IPS-NIHi7 (cell line): ENCODE measurements at regions not wholly inside any gene's neighbourhood (a gene's known extent, or its start where the extent isn't known, plus 50 kb on each side); places are given as distances from the start of the nearest gene placed in this dataset.
"Not testable (repeated sequence)": the region's sequence is repeated elsewhere in the genome, so short reads cannot be mapped to it uniquely, and the experiment has no call there.

Source experiments
- DNase-seq: peaks from one replicate; pipeline ENCODE4 v3.0.0; 2012; ENCODE audit warnings: mixed read lengths; ENCODE audit errors: extremely low spot score

DNA sequence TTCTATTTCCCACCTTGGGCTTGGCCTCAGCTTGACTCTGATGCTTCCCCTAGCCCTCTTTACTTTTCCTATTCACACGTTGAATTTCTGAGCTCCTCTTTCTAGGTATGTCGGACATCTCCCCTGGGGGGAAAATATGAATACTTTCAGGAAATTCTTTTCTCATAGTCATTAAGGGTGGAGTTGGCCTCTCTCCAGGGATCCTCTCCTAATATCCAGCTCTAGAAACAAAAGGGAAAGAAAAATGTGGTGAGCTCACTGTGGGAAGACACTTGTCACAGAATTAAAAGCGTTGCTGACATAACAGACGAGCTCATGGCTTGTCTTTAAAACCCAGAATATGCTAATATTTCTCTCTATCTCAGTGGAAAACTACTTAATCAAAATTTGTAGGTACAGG lies 132.7 kb upstream of the MEX3C start:
- DNase-seq, result no peak

DNA sequence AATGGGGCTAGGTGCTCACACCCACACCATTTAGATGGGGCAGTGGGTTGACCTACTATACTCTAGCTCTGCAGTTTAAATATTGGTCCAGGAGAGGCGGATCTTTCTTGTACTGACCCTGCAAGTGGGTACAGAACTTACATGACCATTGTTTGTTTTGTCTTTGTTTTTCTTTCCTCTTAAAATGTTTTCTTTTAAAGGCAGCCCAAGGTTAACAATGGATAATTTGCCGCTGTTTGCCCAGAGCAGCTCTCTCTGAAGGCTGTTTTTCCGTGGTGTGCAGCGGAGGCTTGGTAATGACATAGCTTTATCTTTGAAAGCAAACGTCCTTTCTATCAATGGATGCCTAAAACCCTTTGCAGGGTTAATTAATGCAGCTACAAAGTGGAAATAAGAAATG lies 133.3 kb upstream of the MEX3C start:
- DNase-seq, result no peak

DNA sequence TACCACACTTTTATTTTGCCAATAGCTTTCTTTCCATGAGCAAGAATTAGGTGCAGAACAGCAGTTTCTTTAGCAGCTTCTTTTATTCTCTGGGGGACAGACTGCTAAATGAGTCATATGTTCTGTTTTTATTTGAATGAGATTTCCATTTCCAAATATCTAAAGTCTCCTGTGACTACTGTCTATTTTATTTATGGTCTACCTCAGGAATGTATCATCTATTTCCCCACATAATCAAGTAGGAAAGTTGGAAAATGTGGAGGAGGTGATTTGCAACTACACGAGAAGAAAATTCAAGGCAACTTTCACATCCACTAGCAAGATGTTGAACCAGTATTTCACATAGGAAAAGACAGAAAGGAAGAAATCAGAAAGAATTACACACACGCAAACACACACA lies 139.9 kb upstream of the MEX3C start:
- no peak for DNase-seq

DNA sequence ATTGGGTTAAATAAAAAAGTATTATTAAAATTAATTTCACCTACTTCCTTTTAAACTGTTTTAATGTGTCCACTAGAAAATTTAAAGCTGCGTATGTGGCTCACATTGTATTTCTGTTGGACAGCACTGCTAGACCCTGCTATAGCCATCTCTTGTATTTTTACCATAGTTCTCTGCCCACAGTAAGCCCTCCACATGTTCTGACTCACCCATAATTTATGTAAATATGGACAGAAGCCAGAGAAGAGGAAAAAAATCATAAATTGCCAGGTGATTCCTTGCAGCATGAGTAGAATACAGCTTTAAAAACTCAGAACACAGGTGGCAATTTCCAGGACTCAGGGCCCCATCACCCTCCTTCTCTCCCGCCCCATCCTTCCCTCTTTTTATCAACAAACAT lies 142.4 kb upstream of the MEX3C start:
- no peak for DNase-seq

DNA sequence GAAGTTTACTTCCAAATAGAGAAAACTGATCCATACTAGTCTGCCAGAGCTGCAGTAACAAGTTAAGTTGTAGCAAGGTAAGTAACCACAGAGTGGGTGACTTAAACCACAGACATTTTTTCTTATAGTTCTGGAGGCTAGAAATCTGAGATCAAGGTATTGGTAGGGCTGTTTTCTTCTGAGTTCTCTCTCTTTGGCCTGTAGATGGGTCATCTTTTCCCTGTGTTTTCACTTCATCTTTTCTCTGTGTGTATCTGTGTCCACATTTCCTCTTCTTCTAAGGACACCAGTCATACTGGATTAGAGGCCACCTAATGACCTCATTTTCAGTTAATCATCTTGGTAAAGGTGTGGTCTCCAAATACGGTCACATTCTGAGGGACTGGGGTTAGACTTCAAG lies 142.9 kb upstream of the MEX3C start:
- DNase-seq, result no peak

DNA sequence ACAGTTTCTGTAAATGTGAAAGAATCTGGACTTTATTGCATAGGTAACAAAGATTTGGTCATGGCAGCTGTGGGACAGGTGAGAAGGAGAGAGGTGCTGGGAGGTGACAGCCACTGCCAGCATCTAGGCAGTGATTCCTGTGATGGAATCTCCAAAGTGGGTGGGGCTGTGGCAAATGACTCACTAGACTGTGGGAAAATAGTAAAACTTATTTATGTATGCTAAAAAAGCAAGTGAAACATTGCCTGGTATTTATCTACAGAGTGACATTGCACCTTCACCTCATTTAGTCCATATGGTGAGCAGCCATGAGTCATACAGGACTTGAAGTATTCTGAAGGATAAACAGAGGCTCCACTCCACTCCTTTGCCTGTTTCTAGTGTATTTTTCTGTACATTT lies 145.3 kb upstream of the MEX3C start:
- no peak for DNase-seq

DNA sequence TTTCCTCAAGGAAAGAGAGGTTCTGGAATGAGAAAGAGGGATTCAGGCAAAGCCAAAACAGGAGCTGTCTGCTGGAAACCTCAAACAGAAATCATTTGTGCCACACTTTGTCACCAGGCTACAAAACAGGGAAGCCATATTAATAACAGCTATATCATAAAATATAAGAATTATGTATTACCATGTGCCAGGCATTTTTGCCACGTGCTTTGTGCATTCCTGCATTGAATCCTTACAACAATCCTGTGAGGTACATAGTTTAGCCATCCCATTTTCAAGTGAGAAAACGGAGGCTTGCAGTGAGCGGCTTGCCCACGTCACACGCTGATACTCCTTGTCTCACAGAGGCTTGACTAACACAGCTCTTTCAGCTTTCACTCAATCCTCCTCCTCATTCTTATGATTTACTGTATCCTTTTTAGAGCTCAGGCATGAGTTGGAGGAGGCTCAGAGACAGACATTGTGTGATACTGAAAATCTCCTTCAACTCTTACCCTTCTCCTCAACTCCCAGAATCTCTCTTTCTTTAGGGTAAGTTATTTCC lies 148.4 kb upstream of the MEX3C start:
- DNase-seq, result no peak

DNA sequence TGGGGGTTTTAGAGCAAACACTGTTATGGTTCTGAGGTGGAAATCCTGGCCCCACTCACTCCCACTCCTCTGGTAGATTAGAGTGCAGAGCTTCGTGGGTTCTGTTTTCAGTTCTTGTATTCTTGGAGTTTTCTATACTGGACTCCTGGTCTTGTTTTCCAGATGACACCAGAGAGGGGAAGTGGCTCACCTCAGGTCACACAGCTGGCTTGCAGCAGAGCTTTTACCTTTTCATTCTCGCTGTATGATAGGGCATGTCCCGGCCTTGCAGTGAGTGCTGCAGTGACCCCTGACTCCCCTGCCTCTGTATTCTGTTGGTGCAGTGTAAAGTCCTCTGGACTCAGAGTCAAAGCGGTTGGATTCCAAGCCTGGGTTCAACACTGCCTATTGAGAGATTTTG lies 148.9 kb upstream of the MEX3C start:
- no peak for DNase-seq

DNA sequence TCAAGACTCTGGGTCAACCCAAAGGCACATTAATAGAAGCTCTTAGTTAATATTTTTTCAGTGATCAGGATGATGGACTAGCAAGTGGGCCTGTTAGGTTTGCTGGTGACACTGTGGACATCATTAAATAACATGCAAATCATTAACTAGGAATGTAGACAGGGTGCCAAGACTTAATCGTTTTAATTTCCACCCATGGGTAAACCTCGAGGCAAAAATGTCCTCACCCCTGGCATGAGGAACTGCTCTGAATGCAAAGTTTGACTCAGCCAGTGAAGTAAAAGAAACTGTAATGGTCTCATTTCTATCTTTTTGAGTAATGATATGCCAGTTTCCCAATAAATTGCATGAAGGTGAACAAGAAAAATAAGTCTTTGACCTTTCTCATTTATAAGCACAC lies 152.6 kb upstream of the MEX3C start:
- DNase-seq, result no peak

DNA sequence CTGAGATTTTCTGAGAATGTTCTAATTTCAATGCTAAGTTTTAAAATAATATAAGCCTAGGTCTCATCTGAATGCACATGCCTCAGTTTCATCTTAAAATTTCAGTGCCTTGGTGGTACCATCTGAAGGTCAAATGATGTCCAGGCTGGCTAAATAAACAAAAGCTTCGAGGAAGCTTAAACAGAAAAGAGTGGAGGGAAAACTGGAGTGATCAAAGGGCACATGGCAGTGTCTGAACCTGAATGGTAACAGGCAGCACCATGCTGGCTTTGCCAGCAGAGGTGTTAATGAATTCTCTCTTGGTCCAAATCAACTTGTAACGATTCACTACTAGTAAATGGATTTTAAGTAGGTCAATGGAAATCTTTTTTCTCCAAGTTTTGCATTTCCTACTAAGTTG lies 158.4 kb upstream of the MEX3C start:
- no peak for DNase-seq

DNA sequence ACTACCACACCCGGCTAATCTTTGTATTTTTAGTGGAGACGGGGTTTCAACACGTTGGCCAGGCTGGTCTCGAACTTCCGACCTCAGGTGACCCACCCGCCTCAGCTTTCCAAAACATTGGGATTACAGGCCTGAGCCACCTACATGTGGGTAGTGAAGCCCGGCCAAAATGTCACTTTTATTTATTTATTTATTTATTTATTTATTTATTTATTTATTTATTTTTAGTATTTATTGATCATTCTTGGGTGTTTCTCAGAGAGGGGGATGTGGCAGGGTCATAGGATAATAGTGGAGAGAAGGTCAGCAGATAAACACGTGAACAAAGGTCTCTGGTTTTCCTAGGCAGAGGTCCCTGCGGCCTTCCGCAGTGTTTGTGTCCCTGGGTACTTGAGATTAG lies 162.8 kb upstream of the MEX3C start:
- DNase-seq, result not testable (repeated sequence)

DNA sequence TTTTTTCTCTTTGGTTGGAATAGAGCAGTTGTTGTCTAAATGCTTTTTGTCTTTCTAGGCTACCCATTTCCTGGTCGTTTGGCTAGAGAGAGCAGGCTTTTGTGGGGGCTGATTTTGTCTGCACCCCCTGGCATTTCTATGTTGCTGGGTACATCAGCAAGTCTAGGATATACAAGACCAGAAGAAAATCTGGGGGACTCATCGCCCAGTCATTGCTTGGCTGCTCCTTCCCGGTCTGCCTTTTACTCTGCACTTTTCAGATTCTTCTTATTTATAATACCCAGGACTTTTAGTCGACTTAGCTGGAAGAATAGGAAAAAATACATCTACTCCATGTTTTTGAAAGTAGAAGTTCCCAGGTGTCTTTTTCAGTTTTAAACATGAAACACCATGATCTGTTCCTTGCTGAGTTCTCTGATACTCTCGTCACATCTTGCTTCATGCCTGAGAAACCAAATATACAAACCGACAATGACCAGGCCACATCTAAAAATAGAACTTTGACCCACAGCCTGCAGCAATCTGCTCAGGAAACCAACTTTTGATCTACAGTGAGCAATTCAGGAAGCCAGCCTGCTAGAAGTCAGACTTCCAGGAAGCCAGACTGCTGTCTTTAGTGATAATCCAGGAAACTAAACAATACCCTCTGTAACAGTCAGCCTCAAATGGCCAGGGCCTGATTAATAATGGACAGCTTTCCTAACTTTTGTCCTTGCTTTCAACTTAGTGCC lies 163.8 kb upstream of the MEX3C start:
- DNase-seq, result no peak

DNA sequence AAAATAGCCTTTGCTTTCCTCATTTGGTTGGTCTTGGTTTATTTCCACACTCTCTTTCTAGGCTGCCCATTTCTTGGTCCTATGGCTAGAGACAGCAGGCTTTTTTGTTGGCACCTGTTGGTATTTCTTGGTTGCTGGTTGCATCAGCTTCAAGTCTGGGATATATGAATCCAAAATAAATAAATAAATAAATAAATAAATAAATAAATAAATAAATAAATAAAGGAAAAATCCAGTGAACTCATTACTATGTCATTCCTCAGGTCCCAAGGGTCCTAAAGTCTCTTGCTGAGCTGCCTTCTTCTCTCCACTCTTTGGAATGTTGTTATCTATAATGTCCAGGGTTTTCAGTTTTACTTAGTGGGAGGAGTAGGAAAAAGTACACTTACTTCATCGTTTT lies 165.9 kb upstream of the MEX3C start:
- DNase-seq, result no peak

DNA sequence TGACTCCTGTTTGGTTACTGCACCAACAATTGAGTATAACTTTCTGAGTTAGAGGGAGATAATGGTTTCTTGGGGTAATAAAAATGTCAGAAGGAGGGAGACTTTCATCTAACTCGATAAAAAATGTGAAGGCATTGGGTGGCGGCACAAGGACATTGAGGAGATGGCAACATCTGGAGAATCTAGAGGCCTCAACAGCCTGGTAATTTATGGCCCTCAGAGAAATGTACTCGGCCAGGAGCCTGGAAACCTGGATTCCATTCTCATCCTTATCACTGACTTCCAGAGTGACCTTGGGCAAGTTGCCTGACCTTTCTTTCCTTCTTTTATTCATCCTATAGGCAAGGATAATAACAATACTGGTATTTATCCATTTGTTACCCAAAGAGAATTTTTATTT lies 173.5 kb upstream of the MEX3C start:
- no peak for DNase-seq

DNA sequence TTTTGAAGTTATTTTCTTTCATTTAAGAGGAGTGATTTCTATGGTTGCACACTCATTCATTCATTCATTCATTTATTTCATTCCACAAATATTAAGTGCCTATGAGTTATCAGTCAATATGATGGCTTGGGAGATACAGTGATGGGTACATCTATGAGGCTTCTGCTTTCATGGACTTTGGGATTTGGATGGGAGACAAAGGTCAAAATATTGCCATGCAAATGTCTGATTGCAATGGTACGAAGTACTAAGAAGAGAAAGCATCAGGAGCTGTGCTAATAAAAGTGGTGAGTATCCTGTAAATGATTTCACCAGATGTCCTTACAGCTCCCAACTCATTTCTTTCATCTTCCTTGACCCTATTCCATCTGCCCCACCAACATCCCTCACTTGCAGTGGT lies 174.4 kb upstream of the MEX3C start:
- DNase-seq, result no peak

DNA sequence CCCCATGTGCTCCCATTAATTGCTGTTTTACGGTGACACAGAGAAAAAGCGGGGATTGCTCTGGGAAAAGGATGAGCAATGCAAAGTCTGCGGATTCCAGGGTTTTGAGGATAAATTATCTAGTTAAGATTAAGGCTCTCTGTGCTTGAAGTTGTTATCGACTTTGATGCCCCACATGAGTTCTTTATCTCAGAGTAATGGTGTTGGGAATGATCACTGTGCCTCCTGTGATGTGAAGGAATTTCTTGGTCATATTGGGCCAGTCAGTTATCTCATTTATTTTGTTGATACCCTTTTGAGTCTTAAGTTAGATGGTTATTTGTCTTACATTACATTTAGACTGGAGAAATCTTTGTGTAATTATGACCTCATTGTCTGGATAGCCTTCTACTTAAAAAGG lies 184.6 kb upstream of the MEX3C start:
- DNase-seq, result no peak

DNA sequence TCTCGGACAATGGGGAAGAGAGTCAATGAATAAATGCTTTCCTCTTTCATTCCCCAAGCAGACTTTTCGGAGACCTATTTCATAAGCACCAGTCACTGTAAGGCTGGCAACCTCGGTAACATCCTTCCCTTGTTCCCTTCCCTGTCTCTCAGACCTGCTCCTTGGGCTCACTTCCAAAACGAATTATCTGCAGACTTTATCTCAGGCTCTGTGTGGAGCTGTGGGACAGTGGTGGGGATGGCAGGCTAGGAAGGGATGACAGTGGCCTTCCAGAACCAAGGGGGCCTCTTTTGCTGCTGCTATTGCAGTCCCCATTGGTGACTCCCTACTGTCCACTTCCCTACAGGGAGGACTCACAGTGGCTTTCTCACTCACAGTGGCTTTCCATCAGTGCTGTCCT lies 185.6 kb upstream of the MEX3C start:
- no peak for DNase-seq

DNA sequence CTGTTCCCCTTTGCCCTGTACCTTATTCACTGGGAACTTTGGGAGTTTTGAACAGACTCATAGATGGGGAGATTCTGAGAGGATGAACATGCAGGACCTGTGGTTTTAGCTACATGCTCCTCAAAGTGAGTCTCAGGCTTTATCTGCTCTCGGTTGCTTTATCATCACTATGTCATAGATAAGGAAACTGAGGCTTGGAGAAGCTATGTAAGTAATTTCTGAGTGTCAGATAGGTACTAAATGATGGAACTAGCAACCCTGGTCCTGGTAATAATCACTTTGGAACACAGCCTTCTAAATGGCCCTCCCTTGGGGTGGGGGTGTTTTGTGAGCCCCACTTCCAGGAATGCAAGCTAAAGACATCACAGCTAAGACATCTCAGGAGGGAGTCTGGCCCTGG lies 186.2 kb upstream of the MEX3C start:
- DNase-seq, result no peak

DNA sequence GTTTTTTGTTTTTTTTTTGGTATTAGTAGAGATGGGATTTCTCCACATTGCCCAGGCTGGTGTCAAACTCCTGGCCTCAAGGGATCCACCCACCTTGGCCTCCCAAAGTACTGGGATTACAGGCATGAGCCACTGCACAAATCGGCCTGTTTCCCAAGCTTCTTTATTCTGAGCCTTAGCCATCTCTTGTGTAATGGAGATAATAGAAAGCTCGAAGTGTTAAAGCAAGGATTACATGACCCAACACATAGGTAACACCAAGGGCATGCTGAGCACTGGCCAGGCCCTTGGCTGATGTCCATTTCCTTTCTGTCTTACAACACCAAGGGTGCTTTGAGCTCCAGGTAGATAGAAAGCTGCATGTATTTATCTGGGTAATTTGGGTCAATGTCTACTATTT lies 187.8 kb upstream of the MEX3C start:
- no peak for DNase-seq

DNA sequence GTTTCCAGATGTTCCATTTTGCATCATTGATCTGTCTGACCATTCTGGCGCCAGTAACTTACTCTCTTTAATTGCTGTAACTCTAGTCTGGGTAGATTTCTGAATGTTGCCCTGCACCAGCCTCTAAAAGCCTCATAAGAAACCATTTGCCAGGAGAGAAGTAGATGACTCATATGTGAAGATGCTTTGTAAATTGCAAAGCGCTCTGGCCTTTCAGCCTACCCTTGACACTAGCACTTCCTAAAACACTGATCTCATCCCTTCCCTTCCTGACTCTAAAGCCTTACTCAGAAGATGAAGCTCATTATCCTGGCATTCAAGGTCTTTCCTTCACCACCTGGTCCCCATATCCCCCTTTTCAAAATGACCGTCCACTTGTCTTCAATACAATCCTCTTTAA lies 193.2 kb upstream of the MEX3C start:
- DNase-seq, result no peak

DNA sequence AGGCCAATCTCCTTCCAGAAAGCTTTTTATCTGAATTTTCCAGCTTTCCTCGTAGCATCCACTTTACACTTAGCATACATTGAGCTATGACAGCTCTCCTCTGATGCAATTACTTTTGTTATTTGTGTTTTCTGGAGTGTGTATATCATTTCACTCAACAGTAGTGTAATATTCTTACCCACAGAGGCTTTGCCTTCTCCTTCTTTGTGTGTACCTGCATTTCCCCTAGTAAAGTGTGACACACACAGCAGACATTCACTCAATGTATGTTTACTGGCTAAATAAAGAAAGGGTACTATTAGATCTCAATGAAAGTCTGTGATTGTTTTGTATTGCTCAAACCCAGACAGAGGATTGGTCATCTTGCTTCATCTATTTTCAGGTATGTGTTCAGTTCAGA lies 193.7 kb upstream of the MEX3C start:
- no peak for DNase-seq

DNA sequence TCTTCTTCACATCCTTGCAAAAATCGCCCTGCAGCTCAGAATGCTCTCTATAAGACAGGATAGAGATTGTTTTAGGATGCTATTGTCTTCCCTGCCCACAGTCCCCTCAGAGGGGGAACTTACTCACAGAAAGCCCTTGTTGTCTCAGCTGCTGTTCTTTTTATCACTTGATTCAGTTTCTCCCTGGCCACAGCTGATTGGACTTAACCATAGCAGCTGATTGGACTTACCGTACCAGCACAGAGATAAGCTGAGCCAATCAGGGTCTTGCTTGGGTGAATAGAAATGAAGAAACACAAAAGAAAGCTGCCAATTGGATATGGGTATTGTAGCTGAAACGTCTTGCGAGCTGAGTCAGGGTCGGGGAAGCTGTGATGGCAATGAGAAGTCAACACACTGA lies 194.2 kb upstream of the MEX3C start:
- DNase-seq, result no peak

DNA sequence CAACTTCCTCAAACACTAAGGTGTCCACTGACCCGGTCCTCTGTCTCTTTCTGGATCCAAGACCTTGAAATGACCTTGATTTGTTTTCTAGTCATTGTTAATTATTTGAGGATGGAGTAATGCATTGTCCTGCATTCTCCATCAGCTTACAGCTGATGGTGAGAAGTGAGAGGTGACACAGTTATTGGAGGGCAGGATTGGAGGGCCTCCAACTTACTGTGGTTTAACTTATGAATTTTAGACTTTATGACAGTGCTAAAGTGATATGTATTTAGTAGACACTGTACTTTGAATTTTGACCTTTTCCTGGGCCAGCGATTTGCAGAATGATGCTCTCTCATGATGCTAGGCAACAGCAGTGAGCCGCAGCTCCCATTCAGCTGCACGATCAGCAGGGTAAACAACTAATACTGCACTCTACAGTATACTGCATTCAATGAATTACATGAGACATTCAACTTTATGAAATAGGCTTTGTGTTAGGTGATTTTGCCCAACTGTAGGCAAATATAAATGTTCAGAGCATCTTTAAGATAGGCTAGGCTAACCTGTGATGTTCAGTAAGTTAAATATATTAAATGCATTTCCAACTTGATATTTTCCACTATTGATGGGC lies 200.0 kb upstream of the MEX3C start:
- DNase-seq, result no peak

DNA sequence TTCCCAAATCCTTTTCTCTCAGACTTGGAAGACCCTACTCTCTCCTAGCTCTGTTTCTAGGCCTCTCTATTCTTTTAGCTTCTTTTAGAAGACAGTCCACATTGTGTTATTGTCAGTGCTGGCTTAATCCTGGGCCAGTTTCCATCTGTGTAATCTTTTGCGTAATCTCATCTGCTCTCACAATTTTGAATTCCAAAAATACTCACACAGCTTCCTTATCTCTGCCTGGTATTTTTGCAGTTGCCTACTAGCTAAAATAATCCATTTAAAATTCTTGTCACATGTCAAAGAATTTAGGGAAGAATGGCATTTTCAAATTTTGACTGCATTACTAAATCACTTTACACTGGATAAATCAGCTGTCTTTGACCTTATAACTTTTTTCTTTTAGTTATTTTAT lies 200.6 kb upstream of the MEX3C start:
- no peak for DNase-seq
